ENCODE measurements at regions not wholly inside any gene's neighbourhood (a gene's known extent, or its start where the extent isn't known, plus 50 kb on each side); places are given as distances from the start of the nearest gene placed in this dataset. TPM values are rescaled to one million over a fixed set of nuclear protein-coding genes. Genes with fewer than 3 reads are reported as not detected.

- H3K4me1 ChIP-seq = no peaks in the 10 kb centered on the region
- TF ChIP-seq CTCF (IDR thresholded peaks at IDR 0.05) = no peak
- H3K4me3 ChIP-seq = no peak overlapping the region
- 81 to 83% methylated on average over 2 of the region's 2 CpGs for WGBS, 2 donors
- no peaks in the 10 kb centered on the region for H3K27me3 ChIP-seq
- H3K36me3 ChIP-seq = no peaks in the 10 kb centered on the region
- H3K9me3 ChIP-seq = no peaks in the 10 kb centered on the region
- no peak overlapping the region for H3K27ac ChIP-seq
- no peak for DNase-seq (ENCODE audit: low spot score in 2 of 2)
Observed at GRCh38 chr2:123953846-123954245, 71.2 kb upstream of the CNTNAP5 start.

- TF ChIP-seq POLR2A (IDR thresholded peaks at IDR 0.05) (no peak), CTCF (IDR thresholded peaks at IDR 0.05) (no peak), EP300 (IDR thresholded peaks at IDR 0.05) (no peak)
- DNase-seq (ENCODE audit: low spot score in 2 of 2) = no peak
- Histone ChIP-seq H3K36me3 (no peaks in the 10 kb centered on the region), H3K27me3 (no peaks in the 10 kb centered on the region), H3K4me1 (no peaks in the 10 kb centered on the region), H3K27ac (no peak overlapping the region), H3K4me3 (no peak overlapping the region), H3K9me3 (peaks cover 0 to 15% (median 3%) of the 10 kb centered on the region in 4 donors)
- WGBS, 2 donors = 67 to 68% methylated on average over 4 of the region's 4 CpGs
Observed at GRCh38 chr2:123958011-123958410, 67.1 kb upstream of the CNTNAP5 start.

DNA sequence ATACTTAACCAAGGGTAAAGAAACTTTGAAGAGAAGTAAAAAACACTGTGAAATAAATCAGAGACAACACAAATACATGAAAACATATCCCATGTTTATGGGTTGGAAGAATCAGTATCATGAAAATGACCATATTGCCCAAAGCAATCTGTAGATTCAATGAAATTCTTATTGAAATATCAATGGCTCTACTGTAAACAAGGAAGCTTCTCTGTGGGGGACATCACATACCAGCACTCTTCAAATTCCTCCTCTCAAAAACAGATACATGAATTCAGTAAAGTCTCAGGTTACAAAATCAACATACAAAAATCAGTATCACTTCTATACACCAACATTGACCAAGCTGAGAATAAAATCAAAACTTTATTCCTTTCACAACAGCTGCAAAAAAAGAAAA is 63.5 kb upstream of the CNTNAP5 start:
- no peak for TF ChIP-seq CTCF (IDR thresholded peaks at IDR 0.05)
- TF ChIP-seq POLR2A (IDR thresholded peaks at IDR 0.05) = no peak
- TF ChIP-seq EP300 (IDR thresholded peaks at IDR 0.05) = no peak
- no peak for DNase-seq (ENCODE audit: low spot score in 2 of 2)
- H3K9me3 ChIP-seq = peaks cover 0 to 15% (median 3%) of the 10 kb centered on the region in 4 donors
- H3K4me3 ChIP-seq = no peak overlapping the region
- no peaks in the 10 kb centered on the region for H3K4me1 ChIP-seq
- no peaks in the 10 kb centered on the region for H3K27me3 ChIP-seq
- no peak overlapping the region for H3K27ac ChIP-seq
- H3K36me3 ChIP-seq = no peaks in the 10 kb centered on the region

GRCh38 chr2:123971564-123972318 is 53.3 kb upstream of the CNTNAP5 start:
- H3K4me1 ChIP-seq = no peaks in the 10 kb centered on the region

More at GRCh38 chr2:123971564-123972318, 53.3 kb upstream of the CNTNAP5 start:
- no peaks in the 10 kb centered on the region for H3K27me3 ChIP-seq
- H3K36me3 ChIP-seq = no peaks in the 10 kb centered on the region
- no peak overlapping the region for H3K4me3 ChIP-seq
- no peak overlapping the region for H3K27ac ChIP-seq
- H3K9me3 ChIP-seq = no peaks in the 10 kb centered on the region
- TF ChIP-seq EP300 (IDR thresholded peaks at IDR 0.05) = no peak
- TF ChIP-seq POLR2A (IDR thresholded peaks at IDR 0.05) = no peak
- TF ChIP-seq CTCF (IDR thresholded peaks at IDR 0.05) = no peak
- 71 to 74% methylated on average over 8 of the region's 8 CpGs for WGBS, 2 donors
- DNase-seq (ENCODE audit: low spot score in 2 of 2) = no peak

Small RNA genes lying in the stretch of these regions (small RNA-seq; reads per million reads assigned to genes)
- gene AC064859.1 = not detected

Measured in tibial nerve (tissue), 4 donors.